WERI-Rb-1 (cell line): ENCODE measurements at regions not wholly inside any gene's neighbourhood (a gene's known extent, or its start where the extent isn't known, plus 50 kb on each side); places are given as distances from the start of the nearest gene placed in this dataset.
"Not testable (repeated sequence)": the region's sequence is repeated elsewhere in the genome, so short reads cannot be mapped to it uniquely, and the experiment has no call there.

Experiments
- DNase-seq: peaks from one replicate; pipeline ENCODE4 v3.0.0-alpha.2; 2020
- H3K27ac ChIP-seq: fragments of 250-450 bp; sonication (Bioruptor Pico); 2 replicates; pipeline ENCODE4 v1.5.1; 2020; ENCODE audit warnings: mild to moderate bottlenecking, moderate library complexity
- H3K27me3 ChIP-seq: fragments of 250-450 bp; sonication (Bioruptor Pico); 2 replicates; pipeline ENCODE4 v1.5.1; 2021; ENCODE audit warnings: mild to moderate bottlenecking, low read depth, moderate library complexity; ENCODE audit not compliant: insufficient read depth, severe bottlenecking
- H3K36me3 ChIP-seq: fragments of 250-450 bp; sonication (Bioruptor Pico); 2 replicates; pipeline ENCODE4 v1.5.1; 2020; ENCODE audit warnings: mild to moderate bottlenecking, moderate library complexity
- H3K4me3 ChIP-seq: 2 replicates; pipeline ENCODE4 v1.5.1; 2011; ENCODE audit warnings: low read depth, mild to moderate bottlenecking, control low read depth, low read length
- H3K9me3 ChIP-seq: fragments of 250-450 bp; sonication (Bioruptor Pico); 2 replicates; pipeline ENCODE4 v1.5.1; 2021; ENCODE audit warnings: mild to moderate bottlenecking, moderate library complexity; ENCODE audit not compliant: severe bottlenecking
- CTCF ChIP-seq: IDR thresholded peaks from 2 replicates; pipeline ENCODE4 v1.5.1; 2011; ENCODE audit warnings: low read depth, mild to moderate bottlenecking, control low read depth, inconsistent platforms, low read length

- DNase-seq, H3K27ac ChIP-seq, H3K27me3 ChIP-seq, H3K9me3 ChIP-seq, H3K36me3 ChIP-seq, H3K4me3 ChIP-seq: not testable (repeated sequence)
These were observed 200.9 kb downstream of the BANP start for GRCh38 chr16:88151859-88152843.

- H3K27ac ChIP-seq, DNase-seq, H3K27me3 ChIP-seq, H3K36me3 ChIP-seq, H3K4me3 ChIP-seq, H3K9me3 ChIP-seq: not testable (repeated sequence)
These were observed 201.6 kb downstream of the BANP start for GRCh38 chr16:88152879-88153278.

GRCh38 chr16:88153516-88153915, 202.3 kb downstream of the BANP start:
- not testable (repeated sequence) for H3K27ac ChIP-seq

GRCh38 chr16:88154886-88155285, 203.7 kb downstream of the BANP start:
- H3K9me3 ChIP-seq, H3K4me3 ChIP-seq, H3K27ac ChIP-seq, DNase-seq, H3K27me3 ChIP-seq, H3K36me3 ChIP-seq: not testable (repeated sequence)

More at GRCh38 chr16:88153516-88153915, 202.3 kb downstream of the BANP start:
- not testable (repeated sequence) for H3K9me3 ChIP-seq, H3K27me3 ChIP-seq, H3K4me3 ChIP-seq, H3K36me3 ChIP-seq
- peak; percentile 31 for DNase-seq
- peak; percentile 38; the same call in 1 of the 2 replicates for TF ChIP-seq CTCF

- H3K27ac ChIP-seq, H3K9me3 ChIP-seq, H3K4me3 ChIP-seq, H3K27me3 ChIP-seq, DNase-seq, H3K36me3 ChIP-seq: not testable (repeated sequence)
These were observed 204.4 kb downstream of the BANP start for GRCh38 chr16:88155681-88156080.

- H3K9me3 ChIP-seq, H3K27me3 ChIP-seq, H3K27ac ChIP-seq, H3K36me3 ChIP-seq, DNase-seq, H3K4me3 ChIP-seq: not testable (repeated sequence)
These were observed 205.5 kb downstream of the BANP start for GRCh38 chr16:88156640-88157283.

GRCh38 chr16:88157686-88158085, 206.5 kb downstream of the BANP start:
- H3K36me3 ChIP-seq, H3K27ac ChIP-seq, H3K27me3 ChIP-seq, H3K4me3 ChIP-seq, DNase-seq, H3K9me3 ChIP-seq: not testable (repeated sequence)

- H3K36me3 ChIP-seq, H3K27me3 ChIP-seq, DNase-seq, H3K27ac ChIP-seq, H3K9me3 ChIP-seq, H3K4me3 ChIP-seq: not testable (repeated sequence)
- peak; percentile 11; the same call in 1 of the 2 replicates for TF ChIP-seq CTCF
These were observed 207.2 kb downstream of the BANP start for GRCh38 chr16:88158256-88159045.

- DNase-seq, H3K36me3 ChIP-seq, H3K4me3 ChIP-seq, H3K9me3 ChIP-seq, H3K27me3 ChIP-seq, H3K27ac ChIP-seq: not testable (repeated sequence)
These were observed 208.0 kb downstream of the BANP start for GRCh38 chr16:88159046-88159896.

- H3K27me3 ChIP-seq, DNase-seq, H3K36me3 ChIP-seq, H3K27ac ChIP-seq, H3K9me3 ChIP-seq, H3K4me3 ChIP-seq: not testable (repeated sequence)
These were observed 208.7 kb downstream of the BANP start for GRCh38 chr16:88159897-88160335.

- not testable (repeated sequence) for H3K4me3 ChIP-seq, H3K27me3 ChIP-seq, H3K27ac ChIP-seq, H3K36me3 ChIP-seq, DNase-seq, H3K9me3 ChIP-seq
These were observed 210.0 kb downstream of the BANP start for GRCh38 chr16:88161191-88161590.
